Lung microvascular endothelial cell (primary cell): ENCODE measurements at regions not wholly inside any gene's neighbourhood (a gene's known extent, or its start where the extent isn't known, plus 50 kb on each side); places are given as distances from the start of the nearest gene placed in this dataset.
"Not testable (repeated sequence)": the region's sequence is repeated elsewhere in the genome, so short reads cannot be mapped to it uniquely, and the experiment has no call there.

Experiments
- DNase-seq, 2 donors: peaks; one replicate each; pipeline versions ENCODE4 v3.0.0 to v3.0.0-alpha.2; 2010; ENCODE audit warnings: low read depth in 2 of 2

GRCh38 chr10:78096486-78096885, 62.8 kb downstream of the RPS24 start:
- DNase-seq: not testable (repeated sequence)

GRCh38 chr10:78102593-78102992, 68.9 kb downstream of the RPS24 start:
- not testable (repeated sequence) for DNase-seq

GRCh38 chr10:78109210-78109609, 75.5 kb downstream of the RPS24 start:
- no peak for DNase-seq

- no peak for DNase-seq
Measured at GRCh38 chr10:78115135-78115853, 81.6 kb downstream of the RPS24 start.

DNA sequence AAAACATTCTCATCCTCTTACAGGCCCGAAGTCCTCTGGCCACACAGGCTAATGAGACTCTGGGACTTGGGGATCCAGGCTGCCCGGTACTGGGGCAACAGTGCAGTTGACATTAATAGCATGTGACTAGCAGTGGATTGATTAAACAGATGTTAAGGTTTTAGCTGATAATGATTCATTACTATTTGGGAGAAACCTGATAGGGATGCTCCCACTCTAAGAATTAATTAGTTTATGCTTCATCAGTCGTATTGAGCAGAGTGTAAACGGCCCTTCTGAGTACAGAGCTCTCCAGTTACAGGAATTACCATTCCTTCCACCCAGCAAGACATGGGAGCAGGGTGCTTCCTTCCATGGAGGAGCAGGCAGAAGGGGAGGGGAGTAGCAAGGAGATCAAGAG, 82.7 kb downstream of the RPS24 start:
- no peak for DNase-seq

GRCh38 chr10:78118591-78118990, 84.9 kb downstream of the RPS24 start:
- no peak for DNase-seq

GRCh38 chr10:78121801-78122200, 88.1 kb downstream of the RPS24 start:
- DNase-seq: no peak

DNA sequence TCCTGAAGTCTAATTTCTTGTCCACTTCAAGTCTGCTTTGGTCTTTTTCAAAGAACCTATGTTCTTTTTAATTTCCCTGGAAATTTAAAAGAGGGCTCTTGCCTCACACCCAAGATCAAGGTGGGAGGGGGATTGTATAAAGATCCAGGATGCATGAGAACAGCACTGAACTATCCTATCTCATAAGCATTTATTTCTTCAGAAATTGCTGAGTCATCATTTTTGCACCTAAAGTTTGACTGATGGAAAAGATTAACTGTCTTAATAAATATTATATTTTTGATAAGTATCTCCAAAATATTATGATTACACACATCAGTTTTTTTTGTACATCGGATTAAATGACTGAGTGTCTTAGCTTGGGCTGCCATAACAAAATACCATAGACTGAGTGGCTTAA, 90.5 kb downstream of the RPS24 start:
- DNase-seq: no peak

GRCh38 chr10:78129211-78129610, 95.5 kb downstream of the RPS24 start:
- no peak for DNase-seq

- no peak for DNase-seq
Measured at GRCh38 chr10:78130966-78131710, 97.5 kb downstream of the RPS24 start.

- DNase-seq: no peak
Measured at GRCh38 chr10:78134773-78135306, 101.2 kb downstream of the RPS24 start.

DNA sequence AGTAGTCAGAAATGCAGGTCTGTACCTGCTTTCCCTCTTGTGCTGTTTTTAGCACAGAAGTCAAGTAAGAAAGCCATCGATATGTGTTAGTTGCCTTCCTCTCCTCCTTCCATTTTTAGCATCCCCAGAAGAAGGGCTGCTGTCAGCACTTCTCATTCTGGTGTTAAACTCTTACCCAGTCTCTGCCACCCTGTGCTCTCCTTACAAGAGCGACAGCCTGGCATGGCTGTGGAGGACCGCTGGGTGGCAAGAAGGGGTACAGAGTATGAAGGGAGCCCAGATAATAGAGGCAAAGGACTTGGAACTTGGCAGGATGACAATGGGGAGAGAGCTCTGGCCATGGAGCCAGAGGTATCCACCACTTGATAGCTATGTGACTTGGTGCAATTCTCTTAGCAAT, 103.5 kb downstream of the RPS24 start:
- no peak for DNase-seq

DNA sequence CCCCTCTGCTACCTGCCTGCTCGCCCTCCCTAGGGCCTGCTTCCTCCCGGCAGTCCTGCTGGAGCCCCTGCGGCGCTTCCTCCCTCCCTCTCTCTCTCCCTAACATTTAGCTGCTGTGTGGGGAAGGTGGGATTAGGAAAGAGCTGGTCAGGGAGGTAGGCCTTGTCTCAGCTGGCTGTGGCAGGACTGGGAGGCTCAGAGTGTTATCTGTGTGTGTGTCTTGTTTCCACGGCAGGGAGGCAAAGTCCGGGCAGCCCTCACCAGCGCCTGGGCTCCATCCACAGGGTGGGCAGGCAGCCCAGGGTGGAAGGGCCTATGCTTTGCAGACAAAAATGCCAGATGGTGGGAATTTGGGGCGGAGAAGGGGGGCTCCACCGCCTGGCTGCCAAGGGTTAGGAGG, 105.7 kb downstream of the RPS24 start:
- no peak for DNase-seq

- no peak for DNase-seq
Measured at GRCh38 chr10:78140066-78140630, 106.5 kb downstream of the RPS24 start.

DNA sequence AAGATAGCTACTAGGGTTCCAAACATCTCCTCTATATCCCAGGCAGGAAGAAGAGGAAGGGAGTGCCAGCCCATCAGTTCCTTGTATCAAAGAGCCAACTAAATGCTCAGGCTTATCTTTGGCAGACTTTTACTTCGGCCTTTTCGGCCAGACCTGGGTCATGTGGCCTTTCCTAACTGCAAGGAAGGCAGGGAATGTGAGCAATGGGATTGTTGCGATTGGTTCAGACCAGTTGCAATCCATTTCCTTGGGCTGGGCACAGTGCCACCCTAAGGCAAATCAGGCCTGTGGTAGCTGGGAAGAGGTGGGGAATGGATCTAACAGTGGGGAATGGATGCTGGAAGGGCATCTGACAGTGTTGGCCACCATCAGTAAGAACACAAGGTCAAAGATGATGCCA, 109.9 kb downstream of the RPS24 start:
- DNase-seq: no peak

- DNase-seq: no peak
Measured at GRCh38 chr10:78146200-78146599, 112.5 kb downstream of the RPS24 start.

- DNase-seq: no peak
Measured at GRCh38 chr10:78147202-78147601, 113.5 kb downstream of the RPS24 start.

- no peak for DNase-seq
Measured at GRCh38 chr10:78148216-78148960, 114.7 kb downstream of the RPS24 start.

DNA sequence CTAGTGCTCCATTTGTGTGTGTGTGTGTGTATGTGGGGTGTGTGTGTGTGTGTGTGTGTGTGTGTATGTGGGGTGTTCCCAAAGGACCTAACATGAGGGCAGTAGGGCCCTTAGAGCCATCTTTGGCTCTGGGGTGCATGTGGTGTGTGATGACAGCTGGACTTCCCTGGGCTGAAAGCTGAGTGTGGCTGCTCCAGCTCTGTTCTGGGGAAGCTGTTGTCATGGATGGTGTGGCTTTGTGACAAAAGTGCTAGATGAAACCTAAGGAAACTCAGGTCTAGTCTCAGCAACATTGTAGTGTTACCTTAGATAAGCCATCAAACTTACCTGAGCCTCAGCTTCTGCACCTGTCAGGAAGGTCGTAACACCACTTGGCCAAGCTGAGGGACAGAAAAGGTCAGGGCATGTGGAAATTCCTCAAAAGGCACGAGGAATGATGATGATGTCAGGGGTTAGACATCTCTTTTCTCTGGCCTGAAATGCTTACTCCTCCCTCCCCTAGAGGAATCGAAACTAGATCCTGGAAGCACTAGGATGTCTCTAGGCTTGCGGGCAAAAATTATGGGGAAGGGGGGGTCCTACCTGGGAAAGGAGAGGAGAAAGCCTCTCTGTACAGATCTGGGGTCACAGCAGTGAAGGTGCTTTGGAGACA, 115.4 kb downstream of the RPS24 start:
- no peak for DNase-seq

DNA sequence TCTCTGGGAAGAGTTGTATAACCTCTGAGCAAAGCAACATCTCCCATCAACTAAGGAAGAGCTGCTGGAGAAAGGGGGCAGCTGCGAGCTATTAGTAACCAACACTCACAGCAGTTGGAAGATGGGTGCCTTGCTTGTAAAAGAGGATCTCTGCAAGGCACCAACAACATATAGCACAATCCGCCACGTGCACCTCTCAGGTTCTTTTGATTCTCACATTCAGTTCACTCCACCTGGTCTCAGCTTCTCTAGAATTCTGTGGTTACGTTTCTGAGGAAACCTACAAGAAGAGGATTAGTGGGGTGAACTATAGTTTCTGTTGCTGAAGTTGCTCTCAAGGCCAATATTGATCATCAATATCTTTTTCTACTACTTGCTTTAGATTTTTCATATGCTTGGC, 117.1 kb downstream of the RPS24 start:
- DNase-seq: no peak

DNA sequence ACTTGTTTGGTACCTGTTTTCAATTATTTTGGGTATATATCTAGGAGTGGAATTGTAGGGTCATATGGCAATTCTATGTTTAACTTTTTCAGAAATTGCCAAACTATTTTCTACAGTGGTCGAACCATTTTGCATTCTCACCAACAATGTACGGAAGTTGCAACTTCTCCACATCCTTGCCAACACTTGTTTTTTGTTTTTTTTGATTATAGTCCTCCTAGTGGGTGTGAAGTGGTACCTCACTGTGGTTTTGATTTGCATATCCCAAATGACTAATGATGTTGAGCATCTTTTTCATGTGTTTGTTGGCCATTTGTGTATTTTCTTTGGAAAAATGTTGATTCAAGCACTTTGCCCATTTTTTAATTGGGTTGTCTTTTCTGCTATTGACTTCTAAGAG, 122.1 kb downstream of the RPS24 start:
- DNase-seq: no peak
